Right kidney (tissue), 1 donor: ENCODE measurements at regions not wholly inside any gene's neighbourhood (a gene's known extent, or its start where the extent isn't known, plus 50 kb on each side); places are given as distances from the start of the nearest gene placed in this dataset.
A peak's percentile ranks its signal among the peaks of the same experiment; 100 is the strongest.
"Not testable (repeated sequence)": the region's sequence is repeated elsewhere in the genome, so short reads cannot be mapped to it uniquely, and the experiment has no call there.

Experiments
- DNase-seq: peaks from one replicate; pipeline ENCODE4 v3.0.0-alpha.2; 2016

DNA sequence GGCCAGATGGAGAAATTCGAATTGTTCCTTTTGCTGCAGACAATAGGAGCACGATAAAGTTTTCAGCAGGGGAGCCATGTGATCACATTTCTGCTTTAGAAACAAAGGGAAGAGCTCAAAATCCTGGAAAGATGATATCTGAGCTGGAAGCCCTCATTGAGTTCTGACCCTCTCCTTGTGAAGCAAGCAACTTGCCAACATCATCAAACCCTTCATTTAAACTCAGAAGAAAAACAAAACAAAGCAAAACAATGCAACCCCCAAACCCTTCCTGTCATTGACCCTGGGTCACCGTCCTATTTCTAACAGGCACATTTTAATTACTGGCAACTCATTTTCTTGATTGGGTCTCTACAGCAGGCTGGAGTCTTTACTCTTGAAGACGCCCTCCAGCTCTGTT lies 198.3 kb upstream of the ZNF32 start:
- no peak for DNase-seq

DNA sequence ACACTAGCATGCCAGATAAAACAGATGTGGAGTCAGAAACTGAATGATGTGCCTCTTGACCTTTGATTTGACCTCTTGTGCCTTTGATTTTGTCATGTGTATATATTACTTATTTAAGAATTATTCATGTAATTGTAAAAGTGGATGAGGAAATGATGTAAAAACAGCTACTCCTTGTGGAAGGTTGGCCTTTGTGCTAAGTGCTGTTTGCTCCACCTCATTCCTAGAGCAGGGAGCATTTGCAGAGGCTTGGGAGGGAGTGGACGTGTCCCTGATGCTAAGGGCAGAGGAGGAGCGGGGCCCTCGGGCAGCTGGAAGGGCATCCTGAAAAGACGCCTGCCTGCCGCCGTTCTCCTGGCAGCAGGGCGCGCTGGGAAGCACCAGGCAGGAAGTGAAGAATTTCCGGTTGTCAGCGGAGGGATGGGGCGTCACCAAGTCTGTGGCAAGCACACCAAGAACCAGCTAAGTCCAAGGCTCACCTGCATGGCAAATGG lies 197.6 kb upstream of the ZNF32 start:
- DNase-seq: peak; percentile 21

DNA sequence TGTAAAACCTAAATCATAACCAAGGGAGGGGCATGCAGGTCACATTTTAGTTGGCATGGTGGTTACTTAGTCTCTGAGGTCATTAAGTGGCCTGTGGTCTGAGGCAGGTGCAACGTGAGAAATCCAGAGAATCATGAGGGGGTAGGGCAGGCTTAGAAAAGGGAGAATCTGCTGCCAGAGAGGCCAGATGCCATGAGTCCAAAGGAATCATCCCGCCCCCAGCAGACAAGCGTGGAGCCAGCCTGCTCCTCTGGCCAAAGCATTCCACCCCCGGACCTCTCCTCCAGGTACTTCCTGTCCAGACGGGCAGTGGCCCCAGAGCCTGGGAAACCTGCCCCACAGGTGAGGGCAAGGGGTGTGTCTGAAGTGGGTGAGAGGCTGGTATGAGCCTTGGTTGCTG lies 196.4 kb upstream of the ZNF32 start:
- no peak for DNase-seq

DNA sequence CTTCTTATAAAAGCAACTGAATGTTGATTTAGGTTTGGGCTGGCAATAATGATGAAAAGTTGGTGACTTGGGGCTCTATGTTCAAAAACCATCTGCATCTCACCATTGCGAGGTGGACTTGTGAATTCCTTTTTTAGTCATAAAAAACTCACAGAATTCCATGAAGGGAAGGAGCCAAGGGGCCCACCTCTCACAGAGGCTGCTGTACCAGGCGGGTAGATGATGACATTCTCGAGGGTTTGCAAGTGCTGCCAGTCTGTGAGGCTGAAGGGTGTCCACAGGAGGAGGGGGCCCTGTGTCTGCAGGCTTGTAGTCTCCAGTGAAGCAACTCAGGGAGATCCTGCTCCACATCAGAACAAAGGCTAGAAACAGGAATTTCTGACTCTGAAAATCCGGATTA lies 195.5 kb upstream of the ZNF32 start:
- DNase-seq: no peak

DNA sequence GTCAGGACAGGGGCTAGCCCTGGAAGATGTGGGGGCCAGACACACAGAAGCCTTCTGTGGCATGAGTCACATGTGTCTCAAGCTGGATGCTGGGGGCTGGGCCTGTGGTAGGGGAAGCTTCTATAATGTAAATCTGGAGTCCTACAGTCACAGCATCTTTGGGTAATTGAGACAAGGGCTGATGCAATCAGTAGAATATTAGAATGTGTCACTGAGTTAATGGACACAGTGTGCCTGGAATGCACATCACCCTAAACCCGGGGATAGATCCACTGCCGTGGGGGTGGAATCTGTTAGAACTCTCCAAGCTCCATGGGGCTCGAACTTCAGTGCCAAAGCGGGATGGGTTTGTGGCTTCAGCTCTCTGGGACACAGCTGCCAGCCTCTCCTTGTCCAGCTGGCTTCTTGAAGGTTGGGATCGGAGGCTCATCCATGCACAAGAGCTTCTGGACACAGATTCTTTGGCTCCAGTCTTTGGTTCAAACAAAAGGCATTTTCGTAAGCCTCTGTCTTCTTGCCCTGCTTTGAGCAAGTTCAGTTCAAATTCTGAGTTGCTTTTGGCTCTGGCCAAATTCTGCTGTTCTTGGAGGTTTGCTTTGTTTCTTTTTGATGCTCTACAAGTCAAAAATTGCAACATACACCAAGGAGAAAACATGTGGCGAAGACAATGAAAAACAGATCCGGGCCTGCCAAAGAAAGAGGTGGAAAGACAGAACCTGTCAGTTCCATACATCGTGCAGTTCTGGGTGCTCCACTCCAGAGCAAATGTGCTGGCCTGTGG lies 194.8 kb upstream of the ZNF32 start:
- no peak for DNase-seq

DNA sequence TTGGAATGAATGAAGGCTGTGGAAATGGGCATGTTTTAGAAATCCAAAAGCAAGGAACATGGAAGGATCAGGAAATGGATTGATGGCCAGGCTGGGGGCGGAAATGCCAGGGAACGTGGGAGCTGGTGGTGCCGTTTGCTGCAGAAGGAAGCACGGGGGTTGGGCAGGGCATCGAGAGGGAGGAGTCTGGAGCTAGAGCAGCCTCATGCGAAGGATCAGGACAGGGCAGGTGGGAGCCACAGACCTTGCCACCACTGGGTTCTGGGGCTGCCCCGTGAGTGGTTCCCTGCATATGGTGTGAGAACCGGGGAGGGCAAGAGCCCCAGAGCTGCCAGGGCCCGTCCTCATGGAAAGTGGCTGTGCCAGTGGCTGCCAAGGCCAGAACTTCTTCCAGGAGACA lies 193.8 kb upstream of the ZNF32 start:
- no peak for DNase-seq

DNA sequence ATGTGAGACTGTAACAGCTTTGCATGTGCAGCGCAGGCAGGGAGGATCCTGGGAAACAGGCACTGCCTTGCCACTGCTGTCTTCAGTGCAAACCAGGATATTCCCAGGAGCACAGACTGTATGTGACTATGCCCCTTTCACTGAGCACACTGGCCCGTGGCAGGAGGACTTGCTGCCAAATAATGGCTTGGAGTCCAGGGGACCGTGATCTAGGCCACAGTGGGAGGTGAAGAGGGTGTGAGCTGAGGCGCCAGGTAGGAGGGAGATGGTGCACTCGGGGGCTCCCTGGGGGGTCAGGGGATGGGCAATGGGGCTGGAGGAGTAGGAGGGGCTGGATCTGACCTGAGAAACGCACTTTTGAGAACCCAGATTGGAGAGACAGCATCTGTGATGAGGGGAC lies 193.4 kb upstream of the ZNF32 start:
- no peak for DNase-seq

DNA sequence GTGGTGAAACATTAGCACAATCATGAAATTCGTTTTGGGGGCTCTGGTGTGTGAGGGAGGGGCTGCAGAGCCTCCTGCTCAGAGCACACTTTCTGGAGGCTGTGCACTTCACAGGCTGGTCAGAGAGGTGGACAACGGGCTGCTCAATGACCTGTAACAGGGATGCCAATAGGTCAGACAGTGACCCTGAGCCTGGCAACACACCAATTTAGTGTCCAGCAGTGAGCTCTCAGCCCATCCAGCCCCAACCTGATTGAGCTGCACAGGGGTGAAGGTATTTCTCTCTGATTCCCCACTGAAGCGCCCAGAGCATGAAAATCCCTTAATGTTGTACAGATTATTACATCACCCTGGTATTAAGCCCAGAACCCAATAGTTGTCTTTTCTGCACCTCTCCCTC lies 191.3 kb upstream of the ZNF32 start:
- no peak for DNase-seq

DNA sequence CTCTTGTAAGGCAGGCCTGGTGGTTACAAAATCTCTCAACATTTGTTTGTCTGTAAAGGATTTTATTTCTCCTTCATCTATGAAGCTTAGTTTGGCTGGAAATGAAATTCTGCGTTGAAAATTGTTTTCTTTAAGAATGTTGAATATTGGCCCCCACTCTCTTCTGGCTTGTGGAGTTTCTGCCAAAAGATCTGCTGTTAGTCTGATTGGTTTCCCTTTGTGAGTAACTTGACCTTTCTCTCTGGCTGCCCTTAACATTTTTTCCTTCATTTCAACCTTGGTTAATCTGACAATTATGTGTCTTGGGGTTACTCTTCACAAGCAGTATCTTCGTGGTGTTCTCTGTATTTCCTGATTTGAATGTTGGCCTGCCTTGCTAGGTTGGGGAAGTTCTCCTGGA lies 186.1 kb upstream of the ZNF32 start:
- not testable (repeated sequence) for DNase-seq

DNA sequence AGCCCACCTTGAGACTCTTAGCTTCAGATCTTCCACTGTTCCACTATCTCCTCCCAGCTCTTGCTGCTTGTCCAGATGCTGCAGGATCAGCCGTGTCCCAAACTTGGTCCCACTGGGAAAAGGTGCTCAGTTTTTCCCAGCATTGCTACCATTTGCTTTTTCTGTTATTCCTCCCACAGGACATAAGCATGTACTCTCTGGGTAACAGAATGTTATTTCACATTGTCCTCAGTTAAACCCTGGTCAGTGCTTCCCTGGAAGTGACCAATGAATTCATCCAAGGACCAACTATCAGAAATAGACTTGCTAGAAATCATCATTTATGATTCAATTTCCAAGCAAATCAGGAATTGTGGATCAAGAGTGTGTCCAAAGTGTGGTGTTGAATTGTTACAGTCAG lies 179.2 kb upstream of the ZNF32 start:
- DNase-seq: no peak

DNA sequence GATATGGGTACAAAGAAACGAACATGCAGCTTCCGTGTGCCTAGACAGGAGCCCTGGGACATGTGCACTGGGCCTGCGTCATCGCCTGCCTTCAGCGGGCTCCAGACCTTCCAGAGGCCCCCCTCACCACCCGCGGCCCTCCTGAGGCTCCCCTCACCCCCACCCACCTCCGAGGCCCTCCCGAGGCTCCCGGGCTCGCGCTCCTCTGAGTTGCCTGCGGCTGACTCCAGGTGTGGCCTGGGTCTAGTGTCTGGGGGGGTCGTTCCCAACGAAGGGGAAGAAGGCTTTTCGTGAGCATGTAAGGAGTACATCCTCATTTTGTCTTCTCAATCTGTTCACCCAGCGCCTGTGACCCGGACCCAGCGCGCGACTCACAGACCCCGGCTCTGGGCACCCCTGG lies 177.3 kb upstream of the ZNF32 start:
- no peak for DNase-seq

DNA sequence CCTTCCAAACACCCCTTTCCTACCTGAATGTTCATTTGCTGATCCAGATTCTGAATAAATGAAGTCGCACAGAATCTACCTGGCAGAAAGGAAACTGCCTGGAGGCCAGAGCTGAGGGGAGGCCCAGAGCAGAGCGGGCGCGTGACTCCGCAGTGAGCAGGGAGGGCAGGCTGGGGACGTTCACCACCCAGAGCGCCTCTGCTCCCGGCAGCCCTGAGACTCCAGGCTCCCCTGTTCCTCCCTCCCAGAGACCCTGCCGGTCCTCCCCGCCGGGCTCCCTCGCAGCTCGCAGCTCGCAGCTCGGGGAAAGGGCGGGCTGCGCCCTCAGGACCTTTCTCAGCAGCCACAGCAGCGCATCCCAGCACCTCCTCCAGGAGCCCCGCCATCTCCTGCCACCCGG lies 176.7 kb upstream of the ZNF32 start:
- DNase-seq: no peak

DNA sequence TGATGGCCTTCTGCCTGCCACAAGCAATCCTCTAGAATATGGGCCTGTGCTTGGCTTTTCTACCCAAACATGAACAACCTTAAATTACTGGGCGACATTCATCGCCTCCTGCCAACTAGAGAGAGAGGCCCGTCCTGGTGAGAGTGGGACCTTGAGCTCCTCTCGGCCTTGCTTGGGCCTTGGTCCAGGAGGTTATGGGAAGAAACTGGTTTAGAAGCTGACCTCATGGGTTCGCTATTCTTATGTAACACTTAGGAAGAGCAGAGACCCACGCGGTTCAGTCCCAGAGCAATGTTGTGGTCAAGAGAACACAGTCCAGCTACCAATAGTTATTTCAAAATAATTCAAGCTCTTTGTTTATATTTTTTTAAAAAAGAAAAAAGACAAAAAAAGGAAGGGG lies 176.3 kb upstream of the ZNF32 start:
- DNase-seq: no peak

DNA sequence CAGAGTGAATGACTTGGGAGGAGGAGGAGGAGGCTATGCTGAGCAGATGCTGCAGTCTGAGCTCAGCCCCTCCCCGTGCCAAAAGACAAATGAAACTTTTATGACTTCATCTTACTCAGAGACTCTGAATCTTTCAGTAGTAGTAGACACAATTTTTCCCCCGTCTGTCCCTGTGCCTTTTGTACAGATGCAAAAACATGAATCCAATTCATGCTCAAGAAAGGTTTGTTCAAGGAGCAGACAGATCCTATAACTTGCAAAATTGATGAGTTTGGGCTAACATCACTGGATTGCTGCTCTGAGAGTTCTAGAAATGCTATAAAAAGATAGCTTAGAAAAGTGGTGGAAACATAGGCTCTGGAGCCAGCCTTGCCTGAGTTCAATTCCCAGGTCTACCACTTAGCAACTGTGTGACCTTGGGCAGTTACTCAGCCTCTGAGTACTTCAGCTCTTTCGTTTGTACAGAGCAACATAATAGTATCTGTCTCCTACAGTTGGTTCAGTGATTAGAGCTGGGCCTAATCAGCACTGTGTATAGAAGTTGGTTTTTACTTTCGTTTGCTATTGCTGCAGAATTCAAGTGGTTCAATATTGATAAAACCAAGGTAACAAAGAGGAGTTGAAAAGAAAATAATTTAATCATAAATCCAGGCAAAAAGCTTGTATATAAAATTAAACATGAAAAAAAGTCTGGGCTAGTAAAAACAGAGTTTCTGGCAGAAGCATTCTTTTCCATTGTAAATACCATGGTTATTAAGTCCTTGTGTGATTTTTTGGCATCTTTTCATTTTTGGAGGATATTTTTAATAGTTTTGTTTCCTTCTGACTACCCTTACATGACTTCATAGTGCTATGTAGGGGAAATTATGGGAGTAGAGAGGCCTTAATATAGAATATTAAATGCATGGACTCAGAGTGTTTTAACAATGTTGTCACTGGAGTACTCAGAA lies 174.2 kb upstream of the ZNF32 start:
- DNase-seq: no peak

DNA sequence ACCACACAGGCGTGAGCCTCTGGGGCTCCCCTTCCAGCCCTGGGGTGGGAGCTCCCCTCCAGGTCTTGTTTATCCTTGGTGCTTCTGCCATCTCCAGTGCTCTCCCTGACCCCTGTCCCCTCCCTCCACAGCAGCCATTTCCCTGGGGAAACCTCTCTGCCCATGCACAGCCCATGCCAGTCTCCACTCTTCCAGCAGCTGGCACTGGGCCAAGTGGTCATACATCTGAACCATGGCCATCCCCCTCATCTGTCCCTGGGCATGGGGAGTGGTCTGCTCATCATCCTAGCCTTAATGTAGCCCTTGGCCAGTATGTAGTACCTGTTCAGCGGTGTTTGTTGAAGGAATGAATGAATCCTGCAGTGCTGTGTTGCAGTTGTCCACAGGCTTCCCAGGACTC lies 172.4 kb upstream of the ZNF32 start:
- DNase-seq: no peak

DNA sequence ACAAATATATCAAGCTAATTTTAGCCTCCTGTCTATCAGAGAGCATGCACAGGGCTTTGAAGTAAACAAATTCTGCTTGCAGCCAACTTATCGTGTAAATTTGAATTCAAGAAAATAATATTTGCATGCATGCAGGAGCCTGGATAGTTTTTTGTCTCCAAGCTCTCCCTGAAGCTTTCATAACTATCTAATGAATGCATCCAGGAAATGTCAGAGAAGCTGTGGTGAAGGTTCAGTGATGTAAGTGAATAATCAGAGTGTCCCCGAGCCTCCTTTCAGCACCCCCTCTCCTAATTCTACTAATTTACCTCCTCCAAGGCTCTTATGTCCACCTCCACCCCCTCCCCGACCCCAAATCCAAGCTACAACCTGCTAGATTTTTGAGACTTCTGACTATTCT lies 172.0 kb upstream of the ZNF32 start:
- no peak for DNase-seq

DNA sequence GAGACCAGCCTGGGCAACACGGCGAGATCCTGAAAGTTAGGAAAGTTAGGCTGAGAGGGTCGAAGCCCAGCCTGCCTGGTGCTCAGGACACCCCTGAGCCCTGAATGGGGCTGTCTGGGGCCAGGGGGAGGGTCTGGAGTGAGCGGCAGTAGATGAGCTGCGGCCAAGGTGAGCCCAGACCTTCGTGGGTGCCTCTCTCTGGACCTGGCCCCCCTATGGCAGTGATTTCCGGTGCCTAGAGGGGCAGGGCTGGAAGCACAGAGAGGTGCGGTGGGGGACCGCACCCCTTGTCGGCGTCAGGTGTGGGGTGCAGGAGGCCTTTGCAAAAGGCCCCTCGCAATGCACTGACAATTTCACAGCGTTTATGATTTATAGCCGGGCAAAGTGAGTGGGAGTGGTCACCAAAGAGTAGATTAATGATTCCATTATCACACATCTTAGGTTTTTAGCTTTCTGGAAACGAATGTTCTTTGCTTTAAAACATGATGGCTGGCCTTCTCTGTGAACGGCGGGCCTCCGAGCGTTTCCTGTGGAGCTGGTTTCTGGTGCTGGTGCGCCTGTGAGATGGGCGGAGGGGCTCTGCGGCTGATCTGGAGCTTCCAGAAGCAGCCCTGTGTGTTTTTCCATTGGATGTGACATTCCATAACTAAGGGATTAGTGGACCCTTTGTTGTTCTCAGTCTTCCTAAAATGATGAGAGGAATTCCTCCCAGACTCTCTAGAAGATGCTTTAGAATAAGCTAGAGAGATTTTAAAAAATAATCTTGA lies 171.0 kb upstream of the ZNF32 start:
- no peak for DNase-seq

DNA sequence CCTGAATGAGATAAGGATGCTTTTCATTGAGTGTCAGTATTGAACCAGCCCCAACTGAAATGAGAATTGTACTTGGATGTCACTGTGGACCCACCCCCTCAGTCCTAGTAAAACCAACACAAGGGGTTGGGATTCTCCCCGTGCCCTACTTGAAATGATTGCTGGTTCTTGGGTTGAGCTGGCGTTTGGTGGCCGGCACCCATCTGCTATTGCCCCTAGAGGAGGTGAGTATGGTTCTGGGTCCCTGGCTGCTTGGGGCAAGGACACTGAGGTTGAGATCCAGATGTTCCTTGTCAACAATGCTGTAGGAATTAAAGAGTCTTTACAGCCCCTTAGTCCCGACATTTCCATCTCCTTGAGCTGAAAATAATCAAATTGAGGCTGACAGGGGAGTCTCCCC lies 170.0 kb upstream of the ZNF32 start:
- DNase-seq: no peak

DNA sequence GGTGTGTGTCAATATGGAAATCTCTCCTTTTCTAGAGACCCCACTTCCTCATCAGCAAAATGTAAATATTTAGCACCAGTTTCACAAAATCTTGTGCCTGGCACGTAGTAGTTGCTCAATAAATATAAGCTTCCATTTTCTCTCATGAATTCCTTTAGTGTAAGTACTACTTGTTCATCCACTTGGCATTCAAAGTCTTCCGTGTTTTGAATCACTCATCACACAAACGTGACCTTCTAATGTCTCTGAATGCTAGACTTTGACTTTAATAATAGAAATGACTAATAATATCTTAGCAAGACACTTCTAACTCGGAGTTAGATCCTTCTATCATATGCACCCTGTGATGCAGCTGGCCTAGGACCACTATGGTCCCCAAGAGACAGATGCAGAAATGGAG lies 168.7 kb upstream of the ZNF32 start:
- DNase-seq: no peak

DNA sequence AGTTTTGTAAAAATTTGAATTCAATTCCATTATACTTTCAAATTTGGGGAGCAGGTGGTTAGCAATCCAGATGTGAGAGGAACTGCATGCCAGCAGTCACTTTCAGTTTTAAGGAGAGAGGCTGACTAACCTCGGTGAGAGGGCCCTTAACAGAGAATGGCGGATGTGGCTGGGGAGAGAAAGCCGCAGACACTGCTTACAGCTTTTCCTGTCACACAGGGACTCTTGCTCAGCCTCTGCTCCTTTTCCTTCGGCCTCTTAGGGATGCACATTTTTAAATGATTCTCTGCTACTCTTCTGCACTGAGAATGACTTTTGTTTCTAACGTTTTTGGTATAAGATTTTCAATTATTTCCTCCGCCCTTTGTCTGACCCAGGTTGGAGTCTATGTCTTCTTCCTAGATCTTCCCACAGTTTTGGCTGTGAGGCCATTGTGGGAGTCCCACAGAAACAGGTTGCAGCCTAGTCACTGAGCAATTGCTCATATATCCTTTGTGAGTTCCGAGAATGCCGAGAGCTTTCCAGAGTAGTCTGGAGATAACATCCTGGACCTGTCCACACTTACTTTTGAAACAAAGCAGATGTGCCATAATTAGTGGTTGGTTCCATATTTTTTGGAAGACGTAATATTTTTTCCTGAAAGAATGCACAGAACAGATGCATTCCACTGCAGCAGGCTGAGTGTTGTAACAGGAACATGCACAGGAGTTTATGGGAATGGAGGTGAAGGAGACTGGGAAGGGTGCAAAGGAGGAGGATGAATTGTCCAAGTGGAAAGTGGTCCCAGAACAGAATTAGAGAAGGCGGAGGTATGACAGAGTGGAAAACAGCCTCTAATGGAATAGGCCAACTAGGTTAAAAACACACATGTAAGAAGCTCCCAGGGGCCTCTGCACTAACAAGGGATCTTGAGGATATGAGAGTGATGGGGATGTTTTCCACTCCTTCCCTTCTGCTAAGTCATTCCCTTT lies 168.0 kb upstream of the ZNF32 start:
- DNase-seq: no peak

DNA sequence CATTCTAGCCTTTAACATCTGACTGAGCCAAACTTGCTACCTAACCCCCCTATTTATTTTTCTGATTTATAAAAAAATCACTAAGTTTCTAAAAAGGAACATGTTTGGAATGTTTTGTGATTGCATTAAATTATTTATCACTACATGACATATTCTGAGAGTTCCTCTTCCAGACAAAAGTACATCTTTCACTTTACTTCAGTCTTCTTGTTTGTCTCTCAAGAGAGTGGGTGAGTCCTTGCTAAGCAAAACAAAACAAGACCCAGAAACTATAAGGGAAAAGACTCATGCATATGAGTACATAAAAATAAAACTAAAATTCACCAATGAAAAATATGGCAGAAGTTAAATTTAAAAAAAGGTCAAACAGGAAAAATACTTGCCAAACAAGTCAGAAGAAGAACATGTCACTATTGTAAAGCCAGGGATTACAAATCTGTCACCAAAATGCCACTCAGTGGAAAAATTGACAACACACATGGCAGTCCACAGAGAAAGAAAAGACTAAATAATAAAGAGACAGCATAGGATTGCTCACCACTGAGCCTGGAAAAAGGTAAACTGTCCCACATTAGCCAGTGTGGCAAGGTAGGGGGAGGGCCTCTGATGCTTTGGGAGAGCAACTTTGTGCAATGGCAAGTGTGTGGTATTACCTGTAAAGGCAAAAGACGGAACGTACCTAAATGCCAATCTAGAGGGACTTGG lies 166.7 kb upstream of the ZNF32 start:
- no peak for DNase-seq
